ENCODE measurements at regions not wholly inside any gene's neighbourhood (a gene's known extent, or its start where the extent isn't known, plus 50 kb on each side); places are given as distances from the start of the nearest gene placed in this dataset.
"Not testable (repeated sequence)": the region's sequence is repeated elsewhere in the genome, so short reads cannot be mapped to it uniquely, and the experiment has no call there.

- ChIA-PET POLR2A (no interaction called here), CTCF (interaction anchor here (0.7 kb wide), 1 partner anchor 616 kb away, joined by 3 read pairs; no protein-coding TSS in a partner anchor)
- H3K4me3 Mint-ChIP-seq: no peak overlapping the region
- H3K27ac Mint-ChIP-seq: no peak overlapping the region
- DNase-seq: no peak
- H3K27me3 Mint-ChIP-seq: no peaks in the 10 kb centered on the region
- no peaks in the 10 kb centered on the region for H3K36me3 Mint-ChIP-seq (ENCODE audit: low read depth)
- H3K9me3 Mint-ChIP-seq: peaks cover 2% of the 10 kb centered on the region
- no peaks in the 10 kb centered on the region for H3K4me1 Mint-ChIP-seq
These were observed 192.8 kb upstream of the ROBO1 start for GRCh38 chr3:79960594-79960993.

DNA sequence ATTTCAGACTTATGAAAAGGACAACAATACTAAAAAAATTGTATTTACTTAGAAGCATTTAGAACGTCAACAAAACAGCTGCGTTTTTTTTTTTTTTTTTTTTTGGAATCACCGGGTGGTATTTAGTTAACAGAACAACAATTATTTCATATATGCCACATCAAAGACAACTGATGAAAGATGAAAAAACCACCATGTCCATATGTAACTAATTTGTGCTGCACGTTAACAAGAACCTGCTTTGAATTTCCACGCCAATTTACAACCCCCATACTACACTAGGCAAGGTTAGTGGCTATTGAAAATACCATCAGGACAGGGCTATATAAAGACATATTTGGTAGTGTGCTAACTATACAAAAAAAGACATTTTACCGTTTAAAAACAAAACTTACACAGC, 189.3 kb upstream of the ROBO1 start:
- Mint-ChIP-seq H3K4me3 (no peak overlapping the region), H3K4me1 (no peaks in the 10 kb centered on the region), H3K9me3 (peaks cover 3% of the 10 kb centered on the region), H3K27ac (no peak overlapping the region), H3K36me3 (ENCODE audit: low read depth) (no peaks in the 10 kb centered on the region), H3K27me3 (no peaks in the 10 kb centered on the region)
- CTCF ChIA-PET: no interaction called here
- no peak for DNase-seq
- POLR2A ChIA-PET: no interaction called here

GRCh38 chr3:79954756-79955155, 187.0 kb upstream of the ROBO1 start:
- DNase-seq: no peak
- Mint-ChIP-seq H3K27me3 (no peaks in the 10 kb centered on the region), H3K36me3 (ENCODE audit: low read depth) (no peaks in the 10 kb centered on the region), H3K9me3 (peaks cover 6% of the 10 kb centered on the region), H3K4me1 (no peaks in the 10 kb centered on the region), H3K27ac (no peak overlapping the region), H3K4me3 (no peak overlapping the region)
- CTCF ChIA-PET: no interaction called here
- POLR2A ChIA-PET: no interaction called here

- POLR2A ChIA-PET: no interaction called here
- Mint-ChIP-seq H3K9me3 (peaks cover 6% of the 10 kb centered on the region), H3K4me3 (no peak overlapping the region), H3K4me1 (no peaks in the 10 kb centered on the region), H3K27ac (no peak overlapping the region), H3K27me3 (no peaks in the 10 kb centered on the region), H3K36me3 (ENCODE audit: low read depth) (no peaks in the 10 kb centered on the region)
- CTCF ChIA-PET: no interaction called here
- no peak for DNase-seq
These were observed 185.8 kb upstream of the ROBO1 start for GRCh38 chr3:79953591-79954101.

- POLR2A ChIA-PET; H3K27me3 Mint-ChIP-seq; H3K36me3 Mint-ChIP-seq (ENCODE audit: low read depth); H3K4me3 Mint-ChIP-seq; H3K9me3 Mint-ChIP-seq; H3K4me1 Mint-ChIP-seq; H3K27ac Mint-ChIP-seq; CTCF ChIA-PET; DNase-seq: not testable (repeated sequence)
These were observed 183.6 kb upstream of the ROBO1 start for GRCh38 chr3:79951426-79951825.

GRCh38 chr3:79947957-79948356, 180.2 kb upstream of the ROBO1 start:
- no peak overlapping the region for H3K4me3 Mint-ChIP-seq
- CTCF ChIA-PET: no interaction called here

GRCh38 chr3:79947469-79947868, 179.7 kb upstream of the ROBO1 start:
- Mint-ChIP-seq H3K27me3 (no peaks in the 10 kb centered on the region), H3K36me3 (ENCODE audit: low read depth) (no peaks in the 10 kb centered on the region), H3K4me1 (no peaks in the 10 kb centered on the region), H3K4me3 (no peak overlapping the region), H3K9me3 (peaks cover 9% of the 10 kb centered on the region), H3K27ac (no peak overlapping the region)
- CTCF ChIA-PET: no interaction called here
- POLR2A ChIA-PET: no interaction called here
- DNase-seq: no peak

More at GRCh38 chr3:79947957-79948356, 180.2 kb upstream of the ROBO1 start:
- Mint-ChIP-seq H3K4me1 (no peaks in the 10 kb centered on the region), H3K9me3 (peaks cover 9% of the 10 kb centered on the region), H3K27me3 (no peaks in the 10 kb centered on the region), H3K36me3 (ENCODE audit: low read depth) (no peaks in the 10 kb centered on the region), H3K27ac (no peak overlapping the region)
- DNase-seq: no peak
- POLR2A ChIA-PET: no interaction called here

DNA sequence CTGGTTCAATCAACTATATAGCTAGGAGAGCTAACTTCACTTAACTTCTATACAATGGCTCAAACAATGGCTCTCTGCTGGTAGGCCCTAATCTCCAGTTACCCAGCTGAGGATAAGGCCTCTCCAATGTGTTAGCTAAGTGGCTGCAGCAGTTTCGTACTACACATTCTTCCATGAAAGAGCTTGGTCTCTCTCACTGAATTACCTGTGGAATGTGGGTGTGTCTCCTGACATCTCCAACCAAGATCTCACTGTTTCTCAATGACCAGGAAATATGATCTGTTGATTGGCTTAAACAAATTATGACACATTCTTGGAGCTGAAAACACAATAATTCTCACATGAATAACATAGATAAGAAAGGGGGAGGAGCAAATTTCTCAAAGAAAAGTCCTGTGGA, 169.8 kb upstream of the ROBO1 start:
- CTCF ChIA-PET: no interaction called here
- no peak for DNase-seq
- H3K36me3 Mint-ChIP-seq (ENCODE audit: low read depth): no peaks in the 10 kb centered on the region
- H3K4me3 Mint-ChIP-seq: no peak overlapping the region
- no peaks in the 10 kb centered on the region for H3K4me1 Mint-ChIP-seq
- POLR2A ChIA-PET: no interaction called here
- no peaks in the 10 kb centered on the region for H3K9me3 Mint-ChIP-seq
- no peaks in the 10 kb centered on the region for H3K27me3 Mint-ChIP-seq
- no peak overlapping the region for H3K27ac Mint-ChIP-seq

DNA sequence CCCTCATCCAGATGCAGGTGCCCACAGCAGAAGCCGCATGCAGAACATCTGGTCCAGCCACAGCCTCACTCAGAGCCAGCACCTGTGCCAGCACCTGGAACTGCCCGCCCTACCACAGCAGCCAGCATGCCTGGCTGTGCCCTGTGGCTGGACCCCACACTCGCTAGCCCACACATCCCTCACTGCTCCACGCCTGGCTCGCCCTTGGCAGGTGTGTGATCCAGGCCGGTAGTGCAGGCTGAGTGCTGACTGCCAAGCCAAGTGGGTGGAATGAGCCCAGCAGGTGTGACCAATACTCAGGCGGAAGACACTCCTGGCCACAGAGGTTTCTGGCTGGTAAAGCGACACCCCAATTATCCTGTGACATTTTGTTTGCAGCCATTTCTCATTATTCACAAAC, 162.4 kb upstream of the ROBO1 start:
- Mint-ChIP-seq H3K27ac (no peak overlapping the region), H3K36me3 (ENCODE audit: low read depth) (no peaks in the 10 kb centered on the region), H3K4me1 (no peaks in the 10 kb centered on the region), H3K27me3 (no peaks in the 10 kb centered on the region), H3K4me3 (no peak overlapping the region), H3K9me3 (no peaks in the 10 kb centered on the region)
- CTCF ChIA-PET: no interaction called here
- POLR2A ChIA-PET: no interaction called here
- no peak for DNase-seq

- POLR2A ChIA-PET: no interaction called here
- Mint-ChIP-seq H3K36me3 (ENCODE audit: low read depth) (no peaks in the 10 kb centered on the region), H3K9me3 (no peaks in the 10 kb centered on the region), H3K27me3 (no peaks in the 10 kb centered on the region), H3K27ac (no peak overlapping the region), H3K4me1 (no peaks in the 10 kb centered on the region), H3K4me3 (no peak overlapping the region)
- no peak for DNase-seq
- CTCF ChIA-PET: no interaction called here
These were observed 161.1 kb upstream of the ROBO1 start for GRCh38 chr3:79928687-79929408.

DNA sequence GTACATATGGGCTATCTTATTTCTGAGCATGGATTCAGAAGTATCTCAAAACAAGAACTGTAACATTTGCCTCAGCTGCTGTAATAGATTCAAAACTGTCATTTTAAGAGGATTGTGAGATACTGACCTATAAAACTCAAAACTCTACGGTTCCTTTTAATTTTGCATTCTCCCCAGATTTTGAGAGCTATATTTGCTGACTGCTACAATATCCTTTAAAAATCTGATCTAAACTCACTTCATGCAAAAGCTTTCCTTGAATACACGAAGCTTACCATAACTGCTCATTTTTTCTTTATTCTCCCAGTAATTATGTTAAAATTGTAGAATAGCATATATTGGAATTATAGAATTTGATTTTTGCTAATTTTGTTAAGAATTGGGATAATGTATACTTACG, 158.7 kb upstream of the ROBO1 start:
- DNase-seq: no peak
- Mint-ChIP-seq H3K27ac (no peak overlapping the region), H3K36me3 (ENCODE audit: low read depth) (no peaks in the 10 kb centered on the region), H3K27me3 (no peaks in the 10 kb centered on the region), H3K4me1 (no peaks in the 10 kb centered on the region), H3K4me3 (no peak overlapping the region), H3K9me3 (no peaks in the 10 kb centered on the region)
- ChIA-PET CTCF (no interaction called here), POLR2A (no interaction called here)

DNA sequence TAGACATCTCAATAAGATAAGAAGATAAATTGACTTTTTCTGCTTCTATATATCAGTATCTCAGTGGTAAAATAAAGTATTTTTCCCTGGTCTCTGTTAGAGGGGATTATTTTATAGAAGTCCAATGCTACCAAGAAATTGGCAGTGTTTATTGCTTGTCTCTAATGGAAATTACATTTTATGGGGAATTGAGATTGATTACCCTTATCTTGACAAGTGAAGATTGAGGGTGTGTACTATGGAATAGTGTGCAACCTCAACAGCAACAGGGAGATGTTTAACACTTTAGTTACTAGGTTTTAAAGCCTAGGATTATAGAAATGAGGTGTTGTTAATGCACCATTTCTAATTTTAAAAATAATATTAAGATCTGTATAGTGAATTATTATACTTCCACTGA, 154.8 kb upstream of the ROBO1 start:
- POLR2A ChIA-PET: no interaction called here
- CTCF ChIA-PET: no interaction called here
- Mint-ChIP-seq H3K4me3 (no peak overlapping the region), H3K27me3 (no peaks in the 10 kb centered on the region), H3K27ac (no peak overlapping the region), H3K4me1 (no peaks in the 10 kb centered on the region), H3K9me3 (no peaks in the 10 kb centered on the region), H3K36me3 (ENCODE audit: low read depth) (no peaks in the 10 kb centered on the region)
- DNase-seq: no peak

GRCh38 chr3:79917561-79917960, 149.8 kb upstream of the ROBO1 start:
- Mint-ChIP-seq H3K36me3 (ENCODE audit: low read depth) (no peaks in the 10 kb centered on the region), H3K27ac (no peak overlapping the region), H3K9me3 (no peaks in the 10 kb centered on the region), H3K4me1 (no peaks in the 10 kb centered on the region), H3K27me3 (no peaks in the 10 kb centered on the region), H3K4me3 (no peak overlapping the region)
- ChIA-PET CTCF (no interaction called here), POLR2A (interaction anchor here (0.5 kb wide), 1 partner anchor 65 kb away, joined by 7 read pairs; no protein-coding TSS in a partner anchor)
- DNase-seq: no peak

- no peaks in the 10 kb centered on the region for H3K4me1 Mint-ChIP-seq
- DNase-seq: no peak
- no peaks in the 10 kb centered on the region for H3K27me3 Mint-ChIP-seq
- ChIA-PET CTCF (no interaction called here), POLR2A (no interaction called here)
- H3K36me3 Mint-ChIP-seq (ENCODE audit: low read depth): no peaks in the 10 kb centered on the region
- H3K9me3 Mint-ChIP-seq: no peaks in the 10 kb centered on the region
- no peak overlapping the region for H3K4me3 Mint-ChIP-seq
- no peak overlapping the region for H3K27ac Mint-ChIP-seq
These were observed 142.5 kb upstream of the ROBO1 start for GRCh38 chr3:79910337-79910736.

All from activated CD4-positive, alpha-beta T cell treated with anti-CD3 and anti-CD28 coated beads, Interleukin-2, amount 10 ng/mL, durations not matched to agents 7 days and 5 days (primary cell).